ENCODE measurements at regions not wholly inside any gene's neighbourhood (a gene's known extent, or its start where the extent isn't known, plus 50 kb on each side); places are given as distances from the start of the nearest gene placed in this dataset.
"Not testable (repeated sequence)": the region's sequence is repeated elsewhere in the genome, so short reads cannot be mapped to it uniquely, and the experiment has no call there.

DNA sequence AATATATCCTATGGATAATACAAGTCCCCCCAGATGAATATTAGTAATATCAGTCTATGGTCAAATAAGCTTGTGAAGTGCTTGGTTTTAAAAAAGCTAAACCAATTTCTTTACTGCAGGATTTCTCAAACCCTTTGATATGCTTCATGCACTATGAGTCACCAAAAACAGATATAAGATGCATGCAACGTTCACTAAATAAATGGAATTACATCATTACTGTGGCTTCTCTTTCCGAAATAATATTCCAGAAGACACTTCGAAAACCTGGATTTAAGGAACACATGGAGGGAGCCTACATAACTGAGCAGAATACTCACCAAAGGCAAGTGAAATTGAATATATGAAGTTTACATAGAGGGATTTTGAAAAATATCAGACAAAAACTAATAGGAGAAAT is 126.3 kb upstream of the ABI3BP start:
- TF ChIP-seq, protein P1, sequence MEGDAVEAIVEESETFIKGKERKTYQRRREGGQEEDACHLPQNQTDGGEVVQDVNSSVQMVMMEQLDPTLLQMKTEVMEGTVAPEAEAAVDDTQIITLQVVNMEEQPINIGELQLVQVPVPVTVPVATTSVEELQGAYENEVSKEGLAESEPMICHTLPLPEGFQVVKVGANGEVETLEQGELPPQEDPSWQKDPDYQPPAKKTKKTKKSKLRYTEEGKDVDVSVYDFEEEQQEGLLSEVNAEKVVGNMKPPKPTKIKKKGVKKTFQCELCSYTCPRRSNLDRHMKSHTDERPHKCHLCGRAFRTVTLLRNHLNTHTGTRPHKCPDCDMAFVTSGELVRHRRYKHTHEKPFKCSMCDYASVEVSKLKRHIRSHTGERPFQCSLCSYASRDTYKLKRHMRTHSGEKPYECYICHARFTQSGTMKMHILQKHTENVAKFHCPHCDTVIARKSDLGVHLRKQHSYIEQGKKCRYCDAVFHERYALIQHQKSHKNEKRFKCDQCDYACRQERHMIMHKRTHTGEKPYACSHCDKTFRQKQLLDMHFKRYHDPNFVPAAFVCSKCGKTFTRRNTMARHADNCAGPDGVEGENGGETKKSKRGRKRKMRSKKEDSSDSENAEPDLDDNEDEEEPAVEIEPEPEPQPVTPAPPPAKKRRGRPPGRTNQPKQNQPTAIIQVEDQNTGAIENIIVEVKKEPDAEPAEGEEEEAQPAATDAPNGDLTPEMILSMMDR (IDR thresholded peaks at IDR 0.05; ENCODE audit: poor library complexity, severe bottlenecking): no peak
- Histone ChIP-seq H3K36me3 (ENCODE audit: low read depth) (no peaks in the 10 kb centered on the region), H3K4me3 (ENCODE audit: severe bottlenecking) (no peak overlapping the region), H3K27ac (ENCODE audit: poor library complexity, severe bottlenecking) (no peak overlapping the region), H3K9me3 (ENCODE audit: severe bottlenecking) (no peaks in the 10 kb centered on the region), H3K27me3 (ENCODE audit: insufficient read depth, poor library complexity, severe bottlenecking) (no peaks in the 10 kb centered on the region), H3K4me1 (ENCODE audit: insufficient read depth, poor library complexity, severe bottlenecking) (peaks cover 8% of the 10 kb centered on the region)
- ATAC-seq (ENCODE audit: low read depth): peak; percentile 57
- DNase-seq (ENCODE audit: low spot score): no peak

DNA sequence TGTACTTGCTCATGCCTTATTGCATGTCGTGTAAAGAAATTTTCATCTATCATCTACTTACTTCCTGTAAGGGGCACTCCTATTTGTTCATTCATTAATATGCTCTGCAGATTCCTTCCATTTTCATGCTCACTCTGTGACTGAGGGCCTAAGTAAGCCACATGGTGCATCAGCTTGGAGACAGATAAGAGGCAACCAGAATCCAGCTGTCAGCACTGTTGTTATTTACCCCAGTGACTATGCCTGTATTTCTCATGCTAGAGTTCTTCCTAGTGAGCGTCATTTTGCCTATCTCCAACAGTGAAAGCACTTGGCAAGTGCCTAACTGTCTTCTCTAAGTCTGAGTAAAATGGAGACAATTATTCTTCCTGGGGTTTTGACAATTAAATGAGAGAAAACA is 124.8 kb upstream of the ABI3BP start:
- no peaks in the 10 kb centered on the region for H3K27me3 ChIP-seq (ENCODE audit: insufficient read depth, poor library complexity, severe bottlenecking)
- ATAC-seq (ENCODE audit: low read depth): no peak

DNA sequence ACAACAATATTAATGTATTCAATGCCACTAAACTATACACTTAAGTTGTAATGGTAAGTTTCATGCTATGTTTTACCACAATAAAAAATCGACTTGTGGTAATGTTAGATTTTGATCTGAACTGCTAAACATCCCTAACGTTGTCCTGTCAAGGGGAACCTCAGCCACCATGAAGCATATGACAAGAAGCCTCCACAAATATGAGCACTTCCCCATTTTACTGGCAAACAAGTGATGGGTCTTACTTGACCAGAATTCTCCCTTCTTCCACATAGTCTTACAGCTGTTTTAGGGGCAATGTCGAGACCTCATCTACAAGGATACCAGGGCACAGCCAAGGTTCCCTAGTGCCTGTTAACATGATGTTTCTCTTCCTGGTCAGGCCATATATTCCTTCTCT is 124.2 kb upstream of the ABI3BP start:
- Histone ChIP-seq H3K9me3 (ENCODE audit: severe bottlenecking) (no peaks in the 10 kb centered on the region), H3K4me1 (ENCODE audit: insufficient read depth, poor library complexity, severe bottlenecking) (peaks cover 8% of the 10 kb centered on the region), H3K27me3 (ENCODE audit: insufficient read depth, poor library complexity, severe bottlenecking) (no peaks in the 10 kb centered on the region), H3K36me3 (ENCODE audit: low read depth) (no peaks in the 10 kb centered on the region), H3K4me3 (ENCODE audit: severe bottlenecking) (no peak overlapping the region), H3K27ac (ENCODE audit: poor library complexity, severe bottlenecking) (no peak overlapping the region)
- TF ChIP-seq, protein P1 (IDR thresholded peaks at IDR 0.05; ENCODE audit: poor library complexity, severe bottlenecking): no peak
- ATAC-seq (ENCODE audit: low read depth): no peak
- DNase-seq (ENCODE audit: low spot score): no peak

More for the DNA sequence above, 124.8 kb upstream of the ABI3BP start:
- H3K27ac ChIP-seq (ENCODE audit: poor library complexity, severe bottlenecking): no peak overlapping the region
- H3K4me3 ChIP-seq (ENCODE audit: severe bottlenecking): no peak overlapping the region
- TF ChIP-seq, protein P1 (IDR thresholded peaks at IDR 0.05; ENCODE audit: poor library complexity, severe bottlenecking): no peak
- no peaks in the 10 kb centered on the region for H3K36me3 ChIP-seq (ENCODE audit: low read depth)
- peaks cover 8% of the 10 kb centered on the region for H3K4me1 ChIP-seq (ENCODE audit: insufficient read depth, poor library complexity, severe bottlenecking)
- DNase-seq (ENCODE audit: low spot score): no peak
- H3K9me3 ChIP-seq (ENCODE audit: severe bottlenecking): no peaks in the 10 kb centered on the region

DNA sequence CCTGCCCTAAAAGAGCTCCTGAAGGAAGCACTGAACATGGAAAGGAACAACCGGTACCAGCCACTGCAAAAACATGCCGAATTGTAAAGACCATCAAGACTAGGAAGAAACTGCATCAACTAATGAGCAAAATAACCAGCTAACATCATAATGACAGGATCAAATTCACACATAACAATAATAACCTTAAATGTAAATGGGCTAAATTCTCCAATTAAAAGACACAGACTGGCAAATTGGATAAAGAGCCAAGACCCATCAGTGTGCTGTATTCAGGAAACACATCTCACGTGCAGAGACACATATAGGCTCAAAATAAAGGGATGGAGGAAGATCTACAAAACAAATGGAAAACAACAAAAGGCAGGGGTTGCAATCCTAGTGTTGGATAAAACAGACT is 117.1 kb upstream of the ABI3BP start:
- not testable (repeated sequence) for H3K4me3 ChIP-seq (ENCODE audit: severe bottlenecking); DNase-seq (ENCODE audit: low spot score); H3K9me3 ChIP-seq (ENCODE audit: severe bottlenecking); ATAC-seq (ENCODE audit: low read depth); H3K27ac ChIP-seq (ENCODE audit: poor library complexity, severe bottlenecking); H3K27me3 ChIP-seq (ENCODE audit: insufficient read depth, poor library complexity, severe bottlenecking); H3K4me1 ChIP-seq (ENCODE audit: insufficient read depth, poor library complexity, severe bottlenecking); H3K36me3 ChIP-seq (ENCODE audit: low read depth)

DNA sequence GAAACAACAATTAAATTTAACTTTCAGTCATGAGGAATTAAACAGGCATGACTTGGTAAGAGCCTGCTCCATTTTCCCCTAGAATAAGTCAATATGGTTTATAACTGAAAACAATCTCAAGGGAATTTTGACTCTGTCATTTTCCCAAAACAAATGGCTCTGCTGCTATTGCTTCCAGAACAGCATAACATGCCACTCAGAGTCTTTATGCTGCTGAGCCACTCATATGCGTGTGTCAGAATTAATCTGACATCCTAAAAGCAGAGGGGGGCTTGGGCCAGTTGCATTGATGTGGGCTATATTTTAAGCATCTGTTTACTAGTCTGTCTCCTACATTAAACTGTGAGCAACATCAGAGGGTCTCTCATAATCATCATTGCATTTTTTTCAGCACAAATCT is 111.1 kb upstream of the ABI3BP start:
- ATAC-seq (ENCODE audit: low read depth) (no peak), DNase-seq (ENCODE audit: low spot score) (no peak)
- TF ChIP-seq, protein P1 (IDR thresholded peaks at IDR 0.05; ENCODE audit: poor library complexity, severe bottlenecking): no peak
- Histone ChIP-seq H3K9me3 (ENCODE audit: severe bottlenecking) (no peaks in the 10 kb centered on the region), H3K27me3 (ENCODE audit: insufficient read depth, poor library complexity, severe bottlenecking) (no peaks in the 10 kb centered on the region), H3K27ac (ENCODE audit: poor library complexity, severe bottlenecking) (no peak overlapping the region), H3K4me1 (ENCODE audit: insufficient read depth, poor library complexity, severe bottlenecking) (no peaks in the 10 kb centered on the region), H3K36me3 (ENCODE audit: low read depth) (no peaks in the 10 kb centered on the region), H3K4me3 (ENCODE audit: severe bottlenecking) (no peak overlapping the region)
